Right atrium auricular region (tissue), 2 donors: ENCODE measurements at regions not wholly inside any gene's neighbourhood (a gene's known extent, or its start where the extent isn't known, plus 50 kb on each side); places are given as distances from the start of the nearest gene placed in this dataset.

Experiments
- DNase-seq: peaks from one replicate; pipeline ENCODE4 v3.0.0-alpha.2; 2019; ENCODE audit warnings: low spot score
- H3K27ac ChIP-seq, 2 donors: fragments of 200-600 bp; sonication (generic); 1 replicate in 1 of 2; 2 replicates in 1 of 2; pipeline ENCODE4 v1.5.1; 2016 to 2019
- H3K27me3 ChIP-seq, 2 donors: fragments of 200-600 bp; sonication (generic); one replicate each; pipeline versions ENCODE4 v1.5.1 to v1.6.0; 2017 to 2019
- H3K36me3 ChIP-seq: fragments of 200-600 bp; sonication (generic); one replicate; pipeline ENCODE4 v1.5.1; 2016
- H3K4me1 ChIP-seq, 2 donors: fragments of 200-600 bp; sonication (generic); one replicate each; pipeline versions ENCODE4 v1.5.1 to v1.6.0; 2017 to 2019
- H3K4me3 ChIP-seq, 2 donors: fragments of 200-600 bp; sonication (generic); 1 replicate in 1 of 2; 2 replicates in 1 of 2; pipeline ENCODE4 v1.5.1; 2017 to 2019; ENCODE audit warnings: mild to moderate bottlenecking in 1 of 2, moderate library complexity in 1 of 2
- H3K9me3 ChIP-seq, 2 donors: fragments of 200-600 bp; sonication (generic); one replicate each; pipeline ENCODE4 v1.5.1; 2019
- CTCF ChIP-seq, 2 donors: fragments of 200-600 bp; sonication (generic); IDR thresholded peaks; one replicate each; pipeline ENCODE4 v1.5.1; 2019; ENCODE audit warnings: antibody characterized with exemption in 2 of 2

DNA sequence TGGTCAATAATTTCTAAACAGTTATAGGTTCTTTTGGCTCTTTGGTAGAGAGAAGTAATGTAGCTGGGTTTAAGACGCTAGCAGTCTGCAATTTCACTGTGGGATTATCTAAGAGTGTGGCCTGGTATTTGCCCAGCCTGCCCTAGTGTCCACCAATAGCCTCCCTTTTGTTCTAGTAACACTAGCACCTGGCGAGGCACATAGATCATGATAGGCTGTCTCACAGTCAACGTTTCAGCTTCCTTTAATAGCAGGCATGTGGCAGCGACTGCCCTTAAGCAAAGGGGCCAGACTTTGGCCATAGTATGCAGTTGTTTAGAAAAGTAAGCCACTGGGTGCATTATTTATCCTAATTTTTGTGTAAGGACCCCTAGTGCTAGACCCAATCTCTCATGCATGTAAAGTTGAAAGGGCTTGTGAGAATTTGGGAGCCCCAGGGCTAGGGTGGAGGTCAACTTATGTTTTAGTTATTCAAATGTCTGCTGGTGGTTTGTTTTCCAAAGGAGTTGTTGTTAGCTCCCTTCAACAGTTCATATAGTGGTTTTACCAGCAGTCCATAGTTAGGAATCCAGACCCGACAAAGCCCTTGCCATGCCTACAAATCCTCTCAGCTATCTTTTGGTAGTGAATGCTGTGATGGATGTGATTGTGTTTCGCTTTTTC is 274.3 kb downstream of the HTR1A start:
- Histone ChIP-seq H3K27me3 (no peaks in the 10 kb centered on the region), H3K36me3 (no peaks in the 10 kb centered on the region), H3K4me3 (no peak overlapping the region), H3K9me3 (no peaks in the 10 kb centered on the region), H3K27ac (no peak overlapping the region), H3K4me1 (no peaks in the 10 kb centered on the region)
- TF ChIP-seq CTCF (IDR thresholded peaks at IDR 0.05): no peak
- no peak for DNase-seq

DNA sequence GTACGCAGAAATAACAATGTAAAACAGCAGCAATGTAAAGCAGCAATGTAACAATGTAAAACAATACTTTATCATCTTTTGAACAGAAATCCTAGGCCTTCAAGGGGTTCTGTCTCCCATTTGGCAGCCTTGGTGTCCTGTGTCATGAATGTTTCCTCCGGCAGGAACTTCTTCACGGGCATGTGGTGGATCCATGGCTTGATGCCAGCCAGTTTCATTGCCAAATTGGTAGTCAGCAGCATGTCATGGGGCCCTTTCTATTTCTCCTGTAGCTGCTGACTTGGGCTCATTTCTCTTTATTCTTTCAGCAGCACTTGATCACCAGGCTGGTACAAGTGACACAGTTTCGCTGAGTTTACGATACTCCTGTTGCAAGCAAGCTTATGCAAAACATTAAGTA is 275.3 kb downstream of the HTR1A start:
- Histone ChIP-seq H3K36me3 (no peaks in the 10 kb centered on the region), H3K4me3 (no peak overlapping the region), H3K9me3 (no peaks in the 10 kb centered on the region), H3K4me1 (no peaks in the 10 kb centered on the region), H3K27ac (no peak overlapping the region), H3K27me3 (no peaks in the 10 kb centered on the region)
- no peak for TF ChIP-seq CTCF (IDR thresholded peaks at IDR 0.05)
- no peak for DNase-seq

DNA sequence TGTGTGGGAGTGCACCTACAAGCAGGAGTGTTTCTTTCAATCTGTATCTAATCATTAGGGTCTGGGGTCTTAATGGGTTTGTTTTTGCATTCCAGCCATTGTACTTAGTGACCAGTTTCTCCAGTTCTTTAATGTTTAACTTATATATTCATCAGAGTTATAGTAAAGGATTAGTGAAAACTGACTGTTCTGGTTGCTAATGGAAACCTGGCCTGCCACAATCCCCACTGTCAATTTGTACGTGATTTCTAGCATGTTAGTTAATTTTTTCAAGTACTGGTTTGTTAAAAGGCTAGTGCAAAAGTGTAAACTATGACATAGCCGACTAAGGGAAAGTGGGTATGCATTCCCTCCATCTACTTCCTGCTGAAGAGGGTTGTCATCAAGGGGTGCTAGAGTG is 276.1 kb downstream of the HTR1A start:
- DNase-seq: no peak
- no peak for TF ChIP-seq CTCF (IDR thresholded peaks at IDR 0.05)
- Histone ChIP-seq H3K27ac (no peak overlapping the region), H3K4me1 (no peaks in the 10 kb centered on the region), H3K4me3 (no peak overlapping the region), H3K9me3 (no peaks in the 10 kb centered on the region), H3K27me3 (no peaks in the 10 kb centered on the region), H3K36me3 (no peaks in the 10 kb centered on the region)

GRCh38 chr5:63685454-63685853 is 276.8 kb downstream of the HTR1A start:
- Histone ChIP-seq H3K4me1 (no peaks in the 10 kb centered on the region), H3K4me3 (no peak overlapping the region), H3K9me3 (no peaks in the 10 kb centered on the region), H3K36me3 (no peaks in the 10 kb centered on the region), H3K27ac (no peak overlapping the region), H3K27me3 (no peaks in the 10 kb centered on the region)
- no peak for TF ChIP-seq CTCF (IDR thresholded peaks at IDR 0.05)
- DNase-seq: no peak

DNA sequence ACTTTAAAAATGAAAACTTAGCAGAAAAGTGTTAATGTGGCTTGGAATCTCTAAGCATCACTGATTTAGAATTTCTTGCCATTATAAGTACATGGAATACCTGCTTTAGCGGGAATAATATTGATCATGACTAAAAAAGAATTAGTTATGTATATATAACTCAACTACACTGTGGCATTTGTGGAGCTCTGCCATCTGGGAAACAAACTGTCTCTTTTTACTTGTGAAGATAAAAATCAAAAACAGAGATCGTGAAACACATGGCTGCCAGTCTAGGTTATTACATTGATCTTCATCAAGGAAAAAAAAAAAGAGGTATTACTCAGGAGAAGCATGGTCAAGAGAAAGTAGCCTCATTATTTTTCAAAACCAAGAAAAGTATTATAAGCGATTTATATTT is 287.4 kb downstream of the HTR1A start:
- no peak overlapping the region for H3K27ac ChIP-seq

More for the DNA sequence above, 287.4 kb downstream of the HTR1A start:
- Histone ChIP-seq H3K36me3 (no peaks in the 10 kb centered on the region), H3K4me3 (no peak overlapping the region), H3K9me3 (peaks cover 0 to 5% of the 10 kb centered on the region in 2 donors), H3K27me3 (no peaks in the 10 kb centered on the region), H3K4me1 (no peaks in the 10 kb centered on the region)
- DNase-seq: no peak
- no peak for TF ChIP-seq CTCF (IDR thresholded peaks at IDR 0.05)
